Neutrophil (primary cell): ENCODE measurements at regions not wholly inside any gene's neighbourhood (a gene's known extent, or its start where the extent isn't known, plus 50 kb on each side); places are given as distances from the start of the nearest gene placed in this dataset.

Experiments used
- H3K27ac ChIP-seq: fragments of 200-600 bp; sonication (generic); 2 replicates; pipeline ENCODE4 v1.5.1; 2016; ENCODE audit warnings: mild to moderate bottlenecking, moderate library complexity
- H3K27me3 ChIP-seq: fragments of 200-600 bp; sonication (generic); 2 replicates; pipeline ENCODE4 v1.6.0; 2016; ENCODE audit warnings: mild to moderate bottlenecking
- H3K36me3 ChIP-seq: fragments of 200-600 bp; sonication (generic); 2 replicates; pipeline ENCODE4 v1.5.1; 2017
- H3K4me1 ChIP-seq, 2 experiments: fragments of 200-600 bp in 1 of 2; sonication (generic) in 1 of 2; 1 replicate in 1 of 2; 2 replicates in 1 of 2; pipeline versions ENCODE4 v1.5.1 to v1.6.1; 2013 to 2016; ENCODE audit warnings: low read depth in 1 of 2, low read length in 1 of 2, mild to moderate bottlenecking in 1 of 2, moderate library complexity in 1 of 2; ENCODE audit not compliant: control insufficient read depth in 1 of 2, insufficient read depth in 1 of 2
- H3K4me3 ChIP-seq, 2 experiments: fragments of 200-600 bp in 1 of 2; sonication (generic) in 1 of 2; 1 replicate in 1 of 2; 2 replicates in 1 of 2; pipeline ENCODE4 v1.5.1; 2013 to 2016; ENCODE audit warnings: low read depth in 1 of 2, low read length in 1 of 2, mild to moderate bottlenecking in 1 of 2, moderate library complexity in 1 of 2
- H3K9me3 ChIP-seq: fragments of 200-600 bp; sonication (generic); 2 replicates; pipeline ENCODE4 v1.5.1; 2016
- TF ChIP-seq, protein P1 (sequence below): fragments of 200-600 bp; sonication (generic); IDR thresholded peaks from 2 replicates; pipeline ENCODE4 v1.5.1; 2016; ENCODE audit warnings: antibody characterized with exemption

DNA sequence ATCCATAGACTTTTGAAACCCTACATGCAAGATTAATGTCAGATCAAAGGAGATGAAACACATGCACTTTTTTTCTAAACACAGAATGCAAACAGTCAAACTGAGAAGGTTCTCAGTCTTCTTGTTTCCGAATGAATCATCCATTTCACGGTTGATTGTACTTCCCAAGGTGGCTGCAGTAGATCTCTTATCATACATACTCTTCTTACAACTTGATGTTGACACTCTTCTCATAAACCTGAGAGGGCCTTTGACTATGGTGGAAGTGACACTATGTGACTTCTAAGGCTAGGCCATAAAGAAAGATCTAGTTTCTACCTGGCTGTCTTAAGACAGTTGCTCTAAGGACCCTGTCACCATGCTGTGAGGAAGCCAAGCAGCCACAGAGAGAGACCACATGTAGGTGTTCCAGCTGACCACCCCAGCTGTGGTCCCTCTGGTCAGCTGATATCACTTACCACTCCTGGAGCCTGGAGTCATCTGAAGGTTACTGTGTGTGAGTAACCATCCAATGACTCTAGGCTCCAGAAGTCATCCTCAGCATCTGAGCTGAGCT lies 67.2 kb upstream of the HMGA2 start:
- H3K4me1 ChIP-seq, result no peaks in the 10 kb centered on the region
- peaks cover 50% of the 10 kb centered on the region for H3K27me3 ChIP-seq
- H3K4me3 ChIP-seq, result no peak overlapping the region
- TF ChIP-seq, protein P1, sequence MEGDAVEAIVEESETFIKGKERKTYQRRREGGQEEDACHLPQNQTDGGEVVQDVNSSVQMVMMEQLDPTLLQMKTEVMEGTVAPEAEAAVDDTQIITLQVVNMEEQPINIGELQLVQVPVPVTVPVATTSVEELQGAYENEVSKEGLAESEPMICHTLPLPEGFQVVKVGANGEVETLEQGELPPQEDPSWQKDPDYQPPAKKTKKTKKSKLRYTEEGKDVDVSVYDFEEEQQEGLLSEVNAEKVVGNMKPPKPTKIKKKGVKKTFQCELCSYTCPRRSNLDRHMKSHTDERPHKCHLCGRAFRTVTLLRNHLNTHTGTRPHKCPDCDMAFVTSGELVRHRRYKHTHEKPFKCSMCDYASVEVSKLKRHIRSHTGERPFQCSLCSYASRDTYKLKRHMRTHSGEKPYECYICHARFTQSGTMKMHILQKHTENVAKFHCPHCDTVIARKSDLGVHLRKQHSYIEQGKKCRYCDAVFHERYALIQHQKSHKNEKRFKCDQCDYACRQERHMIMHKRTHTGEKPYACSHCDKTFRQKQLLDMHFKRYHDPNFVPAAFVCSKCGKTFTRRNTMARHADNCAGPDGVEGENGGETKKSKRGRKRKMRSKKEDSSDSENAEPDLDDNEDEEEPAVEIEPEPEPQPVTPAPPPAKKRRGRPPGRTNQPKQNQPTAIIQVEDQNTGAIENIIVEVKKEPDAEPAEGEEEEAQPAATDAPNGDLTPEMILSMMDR, result no peak
- H3K27ac ChIP-seq, result no peak overlapping the region
- H3K36me3 ChIP-seq, result no peaks in the 10 kb centered on the region
- H3K9me3 ChIP-seq, result no peaks in the 10 kb centered on the region

DNA sequence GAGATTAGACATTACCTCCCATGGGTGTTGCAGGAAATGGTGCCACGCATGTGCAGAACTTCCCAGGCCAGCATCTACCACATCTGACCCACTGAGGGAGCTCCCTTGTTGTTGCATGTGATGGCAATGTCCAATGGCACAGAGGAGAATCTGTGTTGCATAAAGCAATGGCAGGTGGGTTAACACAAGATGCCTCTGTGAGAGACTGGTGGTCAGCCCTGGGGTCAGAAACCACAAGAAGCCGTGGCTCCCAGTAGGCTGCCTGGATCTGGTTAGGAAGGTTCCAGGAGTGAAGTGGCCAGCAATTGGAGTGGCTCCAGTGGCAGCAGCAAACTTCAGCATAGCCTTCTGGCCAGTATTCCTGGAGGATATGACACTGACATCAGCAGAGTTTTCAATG lies 65.9 kb upstream of the HMGA2 start:
- no peak overlapping the region for H3K4me3 ChIP-seq
- H3K36me3 ChIP-seq, result no peaks in the 10 kb centered on the region
- TF ChIP-seq, protein P1, result no peak
- H3K9me3 ChIP-seq, result no peaks in the 10 kb centered on the region
- H3K27me3 ChIP-seq, result peaks cover 47% of the 10 kb centered on the region
- no peaks in the 10 kb centered on the region for H3K4me1 ChIP-seq
- no peak overlapping the region for H3K27ac ChIP-seq

DNA sequence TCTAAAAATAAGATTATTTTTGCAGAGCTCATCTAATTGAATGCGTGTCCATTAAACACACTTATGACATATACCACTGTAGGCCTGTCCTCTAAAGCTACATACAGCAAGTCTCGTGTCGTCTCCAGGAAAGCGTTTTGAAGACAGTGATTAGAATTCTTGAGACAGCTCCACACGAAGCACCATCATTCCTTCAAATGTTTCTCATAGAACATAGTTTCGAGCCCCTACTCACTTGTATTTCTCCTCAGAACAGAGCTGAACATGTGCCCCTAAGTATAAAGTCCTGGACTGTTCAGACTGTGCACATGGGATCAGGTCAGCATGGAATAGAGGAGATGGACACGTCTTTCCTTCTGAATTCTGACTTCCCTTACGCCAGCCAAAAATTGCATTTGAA lies 64.5 kb upstream of the HMGA2 start:
- no peaks in the 10 kb centered on the region for H3K36me3 ChIP-seq
- H3K4me1 ChIP-seq, result no peaks in the 10 kb centered on the region

DNA sequence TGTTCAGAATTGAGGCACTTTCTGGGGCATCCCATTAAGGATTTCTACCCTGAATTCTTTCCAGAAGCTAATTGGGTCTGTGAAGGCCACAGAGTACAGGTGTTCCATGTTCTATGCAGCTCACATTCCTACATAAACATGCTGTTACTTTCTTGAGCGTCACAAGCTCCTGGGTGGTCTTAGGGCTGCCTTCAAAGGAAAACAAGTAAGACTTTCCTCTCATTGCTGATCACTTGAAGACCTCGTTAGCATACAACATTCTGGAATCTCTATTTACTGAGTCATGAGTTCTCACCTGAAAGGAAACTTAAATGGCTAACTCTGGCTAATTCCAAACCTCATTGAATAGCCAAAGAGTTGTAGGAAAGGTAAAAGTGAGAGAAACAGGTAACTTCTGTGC lies 63.0 kb upstream of the HMGA2 start:
- peaks cover 20% of the 10 kb centered on the region for H3K27me3 ChIP-seq
- H3K36me3 ChIP-seq, result no peaks in the 10 kb centered on the region
- H3K9me3 ChIP-seq, result no peaks in the 10 kb centered on the region
- H3K4me3 ChIP-seq, result no peak overlapping the region
- H3K4me1 ChIP-seq, result no peaks in the 10 kb centered on the region
- no peak overlapping the region for H3K27ac ChIP-seq
- TF ChIP-seq, protein P1, result no peak

More for the DNA sequence above, 64.5 kb upstream of the HMGA2 start:
- Histone ChIP-seq H3K27me3 (peaks cover 36% of the 10 kb centered on the region), H3K9me3 (no peaks in the 10 kb centered on the region), H3K27ac (no peak overlapping the region), H3K4me3 (no peak overlapping the region)
- TF ChIP-seq, protein P1, result no peak

DNA sequence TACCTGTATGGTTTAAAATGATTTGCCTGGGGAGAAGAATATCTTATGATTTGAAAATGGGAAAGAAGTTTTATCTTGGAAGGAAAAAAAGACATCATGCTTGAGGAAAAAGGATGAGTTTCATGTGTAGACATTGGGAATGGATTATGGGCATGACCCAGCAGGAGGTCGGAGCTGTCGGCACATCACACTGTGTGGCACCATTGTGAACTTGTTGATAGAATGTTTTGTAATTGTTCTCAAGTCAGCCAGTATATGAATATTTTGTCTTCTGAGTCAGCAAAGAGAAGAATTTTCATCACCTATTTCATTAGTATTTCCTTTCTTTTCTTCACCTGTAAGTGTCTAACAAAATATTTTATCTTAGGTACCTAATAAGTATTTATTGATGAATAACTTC lies 60.0 kb upstream of the HMGA2 start:
- no peak overlapping the region for H3K4me3 ChIP-seq
- H3K27ac ChIP-seq, result no peak overlapping the region
- no peaks in the 10 kb centered on the region for H3K4me1 ChIP-seq
- H3K36me3 ChIP-seq, result no peaks in the 10 kb centered on the region
- H3K27me3 ChIP-seq, result no peaks in the 10 kb centered on the region
- TF ChIP-seq, protein P1, result no peak
- no peaks in the 10 kb centered on the region for H3K9me3 ChIP-seq

DNA sequence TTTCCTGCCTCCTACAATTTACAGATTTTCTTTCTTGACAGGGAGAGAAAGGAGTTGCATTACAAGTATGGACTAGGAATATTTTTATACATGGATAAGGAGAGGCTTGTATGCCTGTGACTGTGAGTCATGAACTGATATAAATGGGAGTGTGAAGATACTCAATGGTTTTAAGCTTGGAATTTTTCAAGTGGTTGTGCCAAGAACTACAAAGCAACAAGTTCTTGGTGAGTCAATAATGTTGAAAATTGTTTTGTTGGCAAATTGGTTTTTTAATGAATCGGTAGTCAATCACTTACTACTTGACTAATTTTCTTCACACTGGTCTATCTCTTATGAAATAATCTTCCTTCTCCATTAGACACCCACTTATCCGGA lies 58.9 kb upstream of the HMGA2 start:
- Histone ChIP-seq H3K27me3 (no peaks in the 10 kb centered on the region), H3K4me1 (no peaks in the 10 kb centered on the region), H3K4me3 (no peak overlapping the region), H3K9me3 (no peaks in the 10 kb centered on the region), H3K36me3 (no peaks in the 10 kb centered on the region), H3K27ac (no peak overlapping the region)
- TF ChIP-seq, protein P1, result no peak
